GM12873 (cell line): ENCODE measurements at regions not wholly inside any gene's neighbourhood (a gene's known extent, or its start where the extent isn't known, plus 50 kb on each side); places are given as distances from the start of the nearest gene placed in this dataset.

Source experiments
- TF ChIP-seq, protein P1 (sequence below): IDR thresholded peaks from 2 replicates; pipeline ENCODE4 v1.5.1; 2012; ENCODE audit warnings: low read depth, mild to moderate bottlenecking, moderate library complexity, low read length, control low read depth; ENCODE audit not compliant: insufficient read depth; ENCODE audit errors: missing control alignments

GRCh38 chr1:98333406-98333805 lies 328.1 kb upstream of the SNX7 start:
- TF ChIP-seq, protein P1, sequence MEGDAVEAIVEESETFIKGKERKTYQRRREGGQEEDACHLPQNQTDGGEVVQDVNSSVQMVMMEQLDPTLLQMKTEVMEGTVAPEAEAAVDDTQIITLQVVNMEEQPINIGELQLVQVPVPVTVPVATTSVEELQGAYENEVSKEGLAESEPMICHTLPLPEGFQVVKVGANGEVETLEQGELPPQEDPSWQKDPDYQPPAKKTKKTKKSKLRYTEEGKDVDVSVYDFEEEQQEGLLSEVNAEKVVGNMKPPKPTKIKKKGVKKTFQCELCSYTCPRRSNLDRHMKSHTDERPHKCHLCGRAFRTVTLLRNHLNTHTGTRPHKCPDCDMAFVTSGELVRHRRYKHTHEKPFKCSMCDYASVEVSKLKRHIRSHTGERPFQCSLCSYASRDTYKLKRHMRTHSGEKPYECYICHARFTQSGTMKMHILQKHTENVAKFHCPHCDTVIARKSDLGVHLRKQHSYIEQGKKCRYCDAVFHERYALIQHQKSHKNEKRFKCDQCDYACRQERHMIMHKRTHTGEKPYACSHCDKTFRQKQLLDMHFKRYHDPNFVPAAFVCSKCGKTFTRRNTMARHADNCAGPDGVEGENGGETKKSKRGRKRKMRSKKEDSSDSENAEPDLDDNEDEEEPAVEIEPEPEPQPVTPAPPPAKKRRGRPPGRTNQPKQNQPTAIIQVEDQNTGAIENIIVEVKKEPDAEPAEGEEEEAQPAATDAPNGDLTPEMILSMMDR = no peak

DNA sequence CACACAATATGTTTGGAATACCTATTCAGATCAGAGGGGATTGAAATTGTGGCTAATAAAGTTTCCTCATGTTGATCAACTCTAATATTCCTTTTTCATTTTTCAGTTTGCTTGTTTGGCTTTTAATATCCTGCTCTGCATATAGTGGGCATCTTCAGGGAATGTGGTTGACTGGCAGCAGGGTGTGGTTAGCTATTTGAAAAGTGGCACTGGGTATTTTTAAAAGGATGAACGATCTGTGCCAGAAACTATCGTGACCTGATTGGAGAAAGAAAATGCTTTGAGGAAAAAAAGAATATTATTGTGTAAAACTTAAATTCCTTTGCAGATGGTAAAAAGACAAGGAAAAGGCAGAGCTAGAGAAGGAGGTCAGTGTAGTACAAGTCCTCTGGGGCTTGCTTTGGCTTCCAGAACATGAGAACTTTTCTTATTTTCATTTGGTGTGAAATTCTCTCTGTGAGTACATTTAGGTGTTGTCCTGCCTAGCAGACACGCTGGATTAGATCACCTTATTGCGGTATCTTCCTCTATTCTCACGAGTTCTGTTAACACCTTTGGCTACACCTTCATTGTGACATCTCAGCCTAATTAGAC lies 329.7 kb upstream of the SNX7 start:
- TF ChIP-seq, protein P1 = no peak

GRCh38 chr1:98331243-98331642 lies 330.3 kb upstream of the SNX7 start:
- TF ChIP-seq, protein P1 = no peak

DNA sequence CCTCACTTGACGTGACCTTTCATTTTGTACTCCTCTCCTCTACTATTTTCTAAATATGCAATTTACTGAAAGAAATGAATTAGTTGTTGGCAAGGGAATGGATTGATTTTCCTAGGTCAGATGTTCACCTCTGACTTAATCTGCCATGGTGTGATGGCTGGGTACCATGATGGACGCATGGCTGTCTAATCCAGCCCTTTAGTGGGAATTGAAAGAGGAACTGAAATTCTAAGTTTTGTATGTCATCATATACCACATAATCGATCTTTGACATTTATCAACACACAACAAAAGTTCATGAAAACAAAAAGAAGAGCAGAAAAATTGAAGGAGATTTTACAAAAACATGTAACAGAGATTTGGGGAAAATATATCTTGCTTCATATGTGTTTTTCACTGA lies 331.3 kb upstream of the SNX7 start:
- TF ChIP-seq, protein P1 = no peak

GRCh38 chr1:98328855-98329254 lies 332.7 kb upstream of the SNX7 start:
- TF ChIP-seq, protein P1 = no peak

- TF ChIP-seq, protein P1 = no peak
These were observed 334.2 kb upstream of the SNX7 start for GRCh38 chr1:98327220-98327861.

DNA sequence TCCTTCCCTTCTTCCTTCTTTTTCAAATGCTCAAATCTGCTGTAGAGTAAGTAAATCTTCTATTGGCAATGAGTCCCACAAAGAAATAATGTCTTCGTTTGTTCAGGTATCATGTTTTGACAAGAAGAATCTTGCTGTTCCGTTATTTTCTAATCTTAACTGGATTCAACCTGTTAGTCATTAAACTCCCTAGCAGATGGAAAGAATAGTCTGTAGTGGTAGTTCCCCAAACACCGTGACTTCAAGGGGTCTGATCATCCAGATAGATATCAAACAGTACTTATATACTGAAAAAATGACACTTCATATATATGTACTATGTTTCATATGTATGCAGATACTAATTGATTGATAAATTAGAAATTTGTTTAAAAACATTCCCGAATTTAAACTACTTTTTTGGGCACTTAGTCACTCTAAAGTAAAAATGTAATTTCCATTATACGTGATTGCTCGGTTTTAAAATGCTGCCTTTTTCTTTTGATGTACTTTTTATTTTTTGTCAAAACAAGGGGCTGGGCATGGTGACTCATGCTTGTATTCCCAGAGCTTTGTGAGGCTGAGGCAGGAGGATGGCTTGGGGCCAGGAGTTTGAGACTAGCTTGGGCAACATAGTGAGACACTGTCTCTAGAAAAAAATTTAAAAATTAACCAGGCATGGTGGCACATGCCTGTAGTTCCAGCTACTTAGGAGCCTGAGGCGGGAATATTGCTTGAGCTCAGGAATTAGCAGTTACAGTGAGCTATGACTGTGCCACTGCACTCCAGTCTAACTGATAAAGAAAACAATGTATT lies 335.7 kb upstream of the SNX7 start:
- TF ChIP-seq, protein P1 = no peak
